Right lobe of liver (tissue), 4 donors: ENCODE measurements at regions not wholly inside any gene's neighbourhood (a gene's known extent, or its start where the extent isn't known, plus 50 kb on each side); places are given as distances from the start of the nearest gene placed in this dataset.

Source experiments
- CTCF ChIP-seq, 4 donors: fragments of 200-600 bp in 3 of 4; fragments of 450-650 bp in 1 of 4; IDR thresholded peaks; one replicate each; pipeline versions ENCODE4 v1.5.1 to v1.8.0; 2016 to 2022; ENCODE audit warnings: antibody characterized with exemption in 4 of 4, mild to moderate bottlenecking in 2 of 4
- POLR2A ChIP-seq: fragments of 450-650 bp; IDR thresholded peaks from one replicate; pipeline ENCODE4 v1.6.1; 2017; ENCODE audit warnings: antibody characterized with exemption, mild to moderate bottlenecking
- donor health status: DM: no; HTN: no; CAD: no.
- donor health status: DM: no; HTN: no; CAD: no.
- donor health status: DM: no; HTN: yes; CAD: no.

DNA sequence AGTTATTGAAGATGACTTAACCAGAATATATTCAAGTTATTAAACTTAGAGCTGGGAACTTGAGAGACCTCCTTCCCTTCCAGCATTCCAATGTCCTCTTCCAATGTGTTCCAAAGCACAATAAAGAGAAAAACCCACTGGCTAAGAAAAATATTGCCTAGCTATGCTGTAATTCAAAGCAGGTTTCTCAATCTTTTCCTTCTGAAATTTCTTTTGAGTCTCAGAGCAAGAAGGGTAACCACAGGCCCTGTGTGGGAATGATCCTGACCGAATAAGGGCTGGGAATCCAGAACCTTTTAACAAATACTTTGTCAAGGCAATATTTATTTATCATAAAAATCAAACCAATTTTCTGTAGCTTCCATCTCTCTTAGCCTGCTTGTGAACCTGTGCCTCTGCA is 150.7 kb upstream of the SFRP2 start:
- no peak for TF ChIP-seq CTCF (IDR thresholded peaks at IDR 0.05)
- TF ChIP-seq POLR2A: no peak
